Stomach smooth muscle (tissue), 2 donors: ENCODE measurements at regions not wholly inside any gene's neighbourhood (a gene's known extent, or its start where the extent isn't known, plus 50 kb on each side); places are given as distances from the start of the nearest gene placed in this dataset.

Source experiments
- H3K27ac ChIP-seq: one replicate; pipeline ENCODE4 v1.7.0; 2013; ENCODE audit warnings: mild to moderate bottlenecking, low read length, inconsistent platforms
- H3K27me3 ChIP-seq, 2 donors: one replicate each; pipeline ENCODE4 v1.7.0; 2013; ENCODE audit warnings: low read length in 2 of 2; ENCODE audit not compliant: insufficient read depth in 2 of 2, control insufficient read depth in 1 of 2
- H3K36me3 ChIP-seq, 2 donors: one replicate each; pipeline ENCODE4 v1.7.0; 2013; ENCODE audit warnings: low read length in 2 of 2; ENCODE audit not compliant: control insufficient read depth in 2 of 2, insufficient read depth in 2 of 2
- H3K4me1 ChIP-seq: one replicate; pipeline ENCODE4 v1.7.0; 2013; ENCODE audit warnings: low read length; ENCODE audit not compliant: control insufficient read depth, insufficient read depth
- H3K4me3 ChIP-seq, 2 donors: one replicate each; pipeline ENCODE4 v1.7.0; 2013; ENCODE audit warnings: low read length in 2 of 2
- H3K9ac ChIP-seq, 2 donors: one replicate each; pipeline ENCODE4 v1.7.0; 2013; ENCODE audit warnings: low read length in 2 of 2, mild to moderate bottlenecking in 1 of 2
- H3K9me3 ChIP-seq, 2 donors: one replicate each; pipeline ENCODE4 v1.7.0; 2013; ENCODE audit warnings: low read length in 2 of 2; ENCODE audit not compliant: control insufficient read depth in 2 of 2
- donor health status: healthy.
- donor health status: Pancreatic carcinoma.

GRCh38 chr7:118328505-118329211, 104.2 kb downstream of the ANKRD7 start:
- H3K36me3 ChIP-seq, result no peaks in the 10 kb centered on the region
- H3K9me3 ChIP-seq, result no peaks in the 10 kb centered on the region
- H3K4me3 ChIP-seq, result no peak overlapping the region
- H3K27me3 ChIP-seq, result no peaks in the 10 kb centered on the region
- H3K27ac ChIP-seq, result no peak overlapping the region
- H3K4me1 ChIP-seq, result no peaks in the 10 kb centered on the region
- no peak overlapping the region for H3K9ac ChIP-seq

GRCh38 chr7:118330388-118330787, 105.9 kb downstream of the ANKRD7 start:
- no peaks in the 10 kb centered on the region for H3K9me3 ChIP-seq
- no peak overlapping the region for H3K27ac ChIP-seq
- no peaks in the 10 kb centered on the region for H3K36me3 ChIP-seq
- no peaks in the 10 kb centered on the region for H3K27me3 ChIP-seq
- no peak overlapping the region for H3K9ac ChIP-seq
- no peaks in the 10 kb centered on the region for H3K4me1 ChIP-seq
- no peak overlapping the region for H3K4me3 ChIP-seq

GRCh38 chr7:118346748-118347147, 122.2 kb downstream of the ANKRD7 start:
- no peak overlapping the region for H3K4me3 ChIP-seq
- no peaks in the 10 kb centered on the region for H3K9me3 ChIP-seq
- no peaks in the 10 kb centered on the region for H3K36me3 ChIP-seq
- no peaks in the 10 kb centered on the region for H3K27me3 ChIP-seq
- no peaks in the 10 kb centered on the region for H3K4me1 ChIP-seq
- H3K27ac ChIP-seq, result no peak overlapping the region
- no peak overlapping the region for H3K9ac ChIP-seq

GRCh38 chr7:118349604-118350003, 125.1 kb downstream of the ANKRD7 start:
- H3K4me1 ChIP-seq, result no peaks in the 10 kb centered on the region
- H3K9ac ChIP-seq, result no peak overlapping the region
- no peaks in the 10 kb centered on the region for H3K27me3 ChIP-seq
- no peak overlapping the region for H3K4me3 ChIP-seq
- H3K27ac ChIP-seq, result no peak overlapping the region
- H3K36me3 ChIP-seq, result no peaks in the 10 kb centered on the region
- H3K9me3 ChIP-seq, result no peaks in the 10 kb centered on the region

GRCh38 chr7:118350260-118350659, 125.8 kb downstream of the ANKRD7 start:
- Histone ChIP-seq H3K27me3 (no peaks in the 10 kb centered on the region), H3K36me3 (no peaks in the 10 kb centered on the region), H3K4me1 (no peaks in the 10 kb centered on the region), H3K9ac (no peak overlapping the region), H3K9me3 (no peaks in the 10 kb centered on the region), H3K4me3 (no peak overlapping the region), H3K27ac (no peak overlapping the region)

GRCh38 chr7:118352867-118353453, 128.5 kb downstream of the ANKRD7 start:
- Histone ChIP-seq H3K27me3 (no peaks in the 10 kb centered on the region), H3K36me3 (no peaks in the 10 kb centered on the region), H3K27ac (no peak overlapping the region), H3K9me3 (no peaks in the 10 kb centered on the region), H3K9ac (no peak overlapping the region), H3K4me1 (no peaks in the 10 kb centered on the region), H3K4me3 (no peak overlapping the region)

- Histone ChIP-seq H3K9me3 (no peaks in the 10 kb centered on the region), H3K4me3 (no peak overlapping the region), H3K36me3 (no peaks in the 10 kb centered on the region), H3K4me1 (no peaks in the 10 kb centered on the region), H3K27ac (no peak overlapping the region), H3K27me3 (no peaks in the 10 kb centered on the region), H3K9ac (no peak overlapping the region)
Observed at GRCh38 chr7:118366363-118366762, 141.9 kb downstream of the ANKRD7 start.

- Histone ChIP-seq H3K27ac (no peak overlapping the region), H3K9ac (no peak overlapping the region), H3K27me3 (no peaks in the 10 kb centered on the region), H3K36me3 (no peaks in the 10 kb centered on the region), H3K4me1 (no peaks in the 10 kb centered on the region), H3K9me3 (no peaks in the 10 kb centered on the region), H3K4me3 (no peak overlapping the region)
Observed at GRCh38 chr7:118368958-118369357, 144.5 kb downstream of the ANKRD7 start.

GRCh38 chr7:118369987-118370386, 145.5 kb downstream of the ANKRD7 start:
- H3K4me3 ChIP-seq, result no peak overlapping the region
- no peaks in the 10 kb centered on the region for H3K9me3 ChIP-seq
- H3K27me3 ChIP-seq, result no peaks in the 10 kb centered on the region
- H3K9ac ChIP-seq, result no peak overlapping the region
- no peaks in the 10 kb centered on the region for H3K4me1 ChIP-seq
- H3K36me3 ChIP-seq, result no peaks in the 10 kb centered on the region
- H3K27ac ChIP-seq, result no peak overlapping the region

- no peaks in the 10 kb centered on the region for H3K27me3 ChIP-seq
- H3K9ac ChIP-seq, result no peak overlapping the region
- H3K9me3 ChIP-seq, result no peaks in the 10 kb centered on the region
- H3K4me1 ChIP-seq, result no peaks in the 10 kb centered on the region
- H3K36me3 ChIP-seq, result no peaks in the 10 kb centered on the region
- H3K27ac ChIP-seq, result no peak overlapping the region
- H3K4me3 ChIP-seq, result no peak overlapping the region
Observed at GRCh38 chr7:118372530-118372929, 148.0 kb downstream of the ANKRD7 start.

GRCh38 chr7:118389629-118390028, 165.1 kb downstream of the ANKRD7 start:
- no peak overlapping the region for H3K9ac ChIP-seq
- H3K4me1 ChIP-seq, result no peaks in the 10 kb centered on the region
- no peaks in the 10 kb centered on the region for H3K9me3 ChIP-seq
- no peaks in the 10 kb centered on the region for H3K27me3 ChIP-seq
- H3K4me3 ChIP-seq, result no peak overlapping the region
- H3K36me3 ChIP-seq, result no peaks in the 10 kb centered on the region
- no peak overlapping the region for H3K27ac ChIP-seq
